ENCODE measurements at regions not wholly inside any gene's neighbourhood (a gene's known extent, or its start where the extent isn't known, plus 50 kb on each side); places are given as distances from the start of the nearest gene placed in this dataset.

GRCh38 chr4:134567461-134567860 is 365.9 kb upstream of the PABPC4L start:
- DNase-seq (ENCODE audit: low read depth, low spot score): no peak
- BruUV-seq (replicated peaks): no TSS peak
- H4K20me1 ChIP-seq (ENCODE audit: insufficient read depth): no peaks in the 10 kb centered on the region
- intact Hi-C loops (cut with micrococcal nuclease): no loop called here
- H3K27ac ChIP-seq (ENCODE audit: low read depth, low read length): no peak overlapping the region
- H3K9me2 ChIP-seq (ENCODE audit: insufficient read depth): no peaks in the 10 kb centered on the region
- RAD21 ChIA-PET (ENCODE audit: low non-redundant PET in 1 of 2, low total read pairs in 2 of 2, uncharacterized antibody in 2 of 2, unreplicated experiment in 2 of 2): no interaction called here
- no peaks in the 10 kb centered on the region for H3K36me3 ChIP-seq (ENCODE audit: control insufficient read depth in 1 of 2, insufficient read depth in 2 of 2, low read length in 2 of 2)
- ATAC-seq: no peak
- POLR2A ChIA-PET: no interaction called here
- H2AFZ ChIP-seq (ENCODE audit: low read depth, low read length, poor library complexity, severe bottlenecking): no peak overlapping the region
- H3K9me3 ChIP-seq (ENCODE audit: control insufficient read depth in 1 of 2, insufficient read depth in 1 of 2, low read depth in 1 of 2, low read length in 2 of 2): no peaks in the 10 kb centered on the region
- H3K4me1 ChIP-seq (ENCODE audit: control insufficient read depth in 1 of 2, insufficient read depth in 2 of 2, low read length in 2 of 2): no peaks in the 10 kb centered on the region
- no peak overlapping the region for H3K9ac ChIP-seq (ENCODE audit: low read length)
- no peaks in the 10 kb centered on the region for H3K27me3 ChIP-seq (ENCODE audit: insufficient read depth, low read length)
- H3K79me2 ChIP-seq (ENCODE audit: insufficient read depth, low read length): no peaks in the 10 kb centered on the region
- H3K4me2 ChIP-seq (ENCODE audit: low read length): no peak overlapping the region
- TF ChIP-seq EZH2 (IDR thresholded peaks at IDR 0.05) (no peak), RAD21 (IDR thresholded peaks at IDR 0.05; ENCODE audit: low read depth) (no peak), SIN3A (IDR thresholded peaks at IDR 0.05; ENCODE audit: low read depth) (no peak), TCF7L2 (IDR thresholded peaks at IDR 0.05; ENCODE audit: borderline replicate concordance, extremely low read depth, insufficient read depth, insufficient read length) (no peak), FOSL1 (IDR thresholded peaks at IDR 0.05; ENCODE audit: low read depth) (no peak), SP1 (IDR thresholded peaks at IDR 0.05; ENCODE audit: low read depth) (no peak), POLR2AphosphoS5 (IDR thresholded peaks at IDR 0.05; ENCODE audit: low read depth, low read length) (no peak), REST (IDR thresholded peaks at IDR 0.05; ENCODE audit: low read depth) (no peak)
- TF ChIP-seq, protein P1, sequence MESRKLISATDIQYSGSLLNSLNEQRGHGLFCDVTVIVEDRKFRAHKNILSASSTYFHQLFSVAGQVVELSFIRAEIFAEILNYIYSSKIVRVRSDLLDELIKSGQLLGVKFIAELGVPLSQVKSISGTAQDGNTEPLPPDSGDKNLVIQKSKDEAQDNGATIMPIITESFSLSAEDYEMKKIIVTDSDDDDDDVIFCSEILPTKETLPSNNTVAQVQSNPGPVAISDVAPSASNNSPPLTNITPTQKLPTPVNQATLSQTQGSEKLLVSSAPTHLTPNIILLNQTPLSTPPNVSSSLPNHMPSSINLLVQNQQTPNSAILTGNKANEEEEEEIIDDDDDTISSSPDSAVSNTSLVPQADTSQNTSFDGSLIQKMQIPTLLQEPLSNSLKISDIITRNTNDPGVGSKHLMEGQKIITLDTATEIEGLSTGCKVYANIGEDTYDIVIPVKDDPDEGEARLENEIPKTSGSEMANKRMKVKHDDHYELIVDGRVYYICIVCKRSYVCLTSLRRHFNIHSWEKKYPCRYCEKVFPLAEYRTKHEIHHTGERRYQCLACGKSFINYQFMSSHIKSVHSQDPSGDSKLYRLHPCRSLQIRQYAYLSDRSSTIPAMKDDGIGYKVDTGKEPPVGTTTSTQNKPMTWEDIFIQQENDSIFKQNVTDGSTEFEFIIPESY (IDR thresholded peaks at IDR 0.05; ENCODE audit: extremely low read depth, insufficient replicate concordance, low read length): no peak
- no peak overlapping the region for H3K4me3 ChIP-seq (replicated peaks in 1 of 2; ENCODE audit: low read depth in 1 of 2, low read length in 2 of 2)
- CTCF ChIA-PET: interaction anchor here (0.6 kb wide), 1 partner anchor 13 kb away, joined by 4 read pairs; no protein-coding TSS in a partner anchor

All from HCT116 (cell line).